Activated CD8-positive, alpha-beta memory T cell treated with anti-CD3 and anti-CD28 coated beads, Interleukin-2, amount 50 U/mL, for 4 hours (primary cell): ENCODE measurements at regions not wholly inside any gene's neighbourhood (a gene's known extent, or its start where the extent isn't known, plus 50 kb on each side); places are given as distances from the start of the nearest gene placed in this dataset.
"Not testable (repeated sequence)": the region's sequence is repeated elsewhere in the genome, so short reads cannot be mapped to it uniquely, and the experiment has no call there.

Experiments
- DNase-seq: peaks from one replicate; pipeline ENCODE4 v3.0.0-alpha.2; 2020

- peak; percentile 35 for DNase-seq
Measured at GRCh38 chr1:149635290-149635899, 51.7 kb downstream of the PPIAL4C start.

GRCh38 chr1:149636286-149637122, 52.9 kb downstream of the PPIAL4C start:
- DNase-seq, result peak; percentile 84

DNA sequence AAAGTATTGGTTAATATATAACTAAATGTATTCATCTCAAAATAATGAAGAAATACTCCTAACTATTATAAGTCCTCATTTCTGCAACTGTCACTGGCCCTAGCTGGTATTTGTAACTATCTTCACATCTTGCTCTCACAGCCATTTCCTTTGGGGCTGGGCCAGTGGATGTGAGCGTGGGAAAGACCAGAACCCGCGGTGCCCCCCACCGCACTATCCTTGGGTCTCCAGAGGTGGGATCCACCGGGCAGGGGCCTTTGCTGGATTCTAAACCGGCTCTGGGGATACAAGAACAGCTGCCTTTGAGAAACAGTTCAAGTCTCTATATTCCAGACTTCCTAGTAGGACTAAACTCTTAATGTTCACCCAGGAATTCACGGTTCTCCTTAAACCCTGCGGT, 54.8 kb downstream of the PPIAL4C start:
- DNase-seq, result not testable (repeated sequence)

- DNase-seq, result not testable (repeated sequence)
Measured at GRCh38 chr1:149638901-149639658, 55.4 kb downstream of the PPIAL4C start.

DNA sequence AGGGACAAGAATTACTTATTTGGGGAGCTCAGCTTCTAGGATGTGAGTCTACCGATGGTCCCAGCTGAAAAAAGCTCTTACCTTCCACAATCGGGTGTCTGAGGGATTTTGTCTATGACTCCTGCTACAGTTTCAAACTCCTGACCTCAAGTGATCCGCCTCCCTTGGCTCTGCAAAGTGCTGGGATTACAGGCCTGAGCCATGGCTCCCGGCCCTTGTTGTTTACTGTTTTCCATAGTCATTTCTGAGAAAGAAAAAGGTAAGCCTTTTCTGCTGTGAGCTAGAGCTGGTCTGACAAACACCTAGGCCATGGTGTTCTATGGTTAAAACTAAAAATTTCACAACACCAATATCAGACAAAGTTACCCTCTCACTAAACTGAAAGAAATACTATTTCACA, 57.5 kb downstream of the PPIAL4C start:
- DNase-seq, result not testable (repeated sequence)

GRCh38 chr1:149644818-149645217, 61.2 kb downstream of the PPIAL4C start:
- DNase-seq, result not testable (repeated sequence)

DNA sequence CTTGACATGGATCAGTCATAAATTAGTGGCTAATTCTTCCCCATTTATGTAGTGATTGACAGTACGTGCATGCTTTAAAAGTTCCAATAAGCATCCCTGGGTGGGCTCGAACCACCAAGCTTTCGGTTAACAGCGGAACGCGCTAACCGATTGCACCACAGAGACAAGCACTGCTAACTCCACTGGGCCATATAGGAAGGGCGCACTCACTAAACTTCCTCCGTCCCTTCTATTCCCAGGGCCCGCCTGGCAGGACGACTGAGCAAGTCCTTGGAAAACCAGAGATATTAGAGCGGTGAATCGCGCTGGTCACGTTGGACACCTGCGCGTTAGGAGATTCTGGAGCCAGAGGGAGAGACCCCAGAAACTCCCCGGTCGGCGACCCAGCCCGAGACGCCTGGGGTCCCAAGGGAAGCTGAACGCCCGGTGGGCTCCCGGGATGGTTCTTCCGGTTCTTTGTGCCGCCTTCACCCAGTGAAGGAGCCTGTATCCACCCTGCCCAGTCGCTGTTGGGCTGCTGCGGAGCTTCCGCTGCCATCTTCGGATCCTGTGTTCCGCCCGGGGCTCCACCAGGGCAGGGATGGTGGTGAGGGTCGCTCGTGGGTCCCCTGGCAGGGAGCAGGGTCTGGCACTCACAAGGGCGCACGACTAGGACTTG, 62.8 kb downstream of the PPIAL4C start:
- DNase-seq, result not testable (repeated sequence)

- not testable (repeated sequence) for DNase-seq
Measured at GRCh38 chr1:149647018-149647373, 63.3 kb downstream of the PPIAL4C start.

DNA sequence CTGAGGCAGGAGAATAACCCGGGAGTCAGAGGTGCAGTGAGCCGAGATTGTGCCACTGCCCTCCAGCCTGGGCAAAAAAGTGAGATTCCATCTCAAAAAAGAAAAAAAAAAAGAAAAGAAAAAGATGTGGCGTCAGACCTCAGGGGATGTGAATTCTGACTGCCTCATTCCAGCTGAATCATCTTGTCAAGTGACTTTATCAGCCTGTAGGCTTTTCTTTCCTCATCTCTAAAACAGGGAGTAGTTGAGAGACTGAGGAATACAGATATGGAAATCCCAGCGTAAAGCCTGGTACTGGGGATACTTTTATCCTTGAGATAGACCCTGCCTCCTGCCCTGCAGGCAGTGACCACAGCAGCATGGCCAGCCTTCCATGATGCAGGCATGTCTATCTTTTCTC, 74.1 kb downstream of the PPIAL4C start:
- not testable (repeated sequence) for DNase-seq

GRCh38 chr1:149658175-149658574, 74.5 kb downstream of the PPIAL4C start:
- DNase-seq, result not testable (repeated sequence)

GRCh38 chr1:149664624-149665023, 81.0 kb downstream of the PPIAL4C start:
- not testable (repeated sequence) for DNase-seq

DNA sequence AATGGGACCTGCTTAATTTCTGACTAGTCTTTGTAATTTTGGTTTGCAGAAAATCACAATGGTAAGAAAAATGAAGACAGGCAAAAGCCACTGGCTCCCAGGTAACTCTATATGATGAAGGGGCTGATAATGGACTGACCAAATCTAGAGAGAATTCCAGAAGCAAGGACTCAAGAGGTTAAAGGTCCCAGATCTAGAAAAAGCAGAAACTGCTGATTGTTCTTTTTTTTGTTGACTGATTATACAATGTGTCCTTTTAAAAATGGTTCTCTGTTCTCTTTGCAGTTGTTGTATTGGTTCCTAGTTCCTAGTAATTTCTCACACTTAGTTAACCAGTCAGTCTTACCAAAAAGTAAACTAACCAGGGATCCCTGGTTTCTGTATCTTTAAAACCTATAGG, 81.4 kb downstream of the PPIAL4C start:
- DNase-seq, result not testable (repeated sequence)

GRCh38 chr1:149665528-149665927, 81.9 kb downstream of the PPIAL4C start:
- DNase-seq, result not testable (repeated sequence)

- DNase-seq, result not testable (repeated sequence)
Measured at GRCh38 chr1:149673231-149673909, 89.7 kb downstream of the PPIAL4C start.

DNA sequence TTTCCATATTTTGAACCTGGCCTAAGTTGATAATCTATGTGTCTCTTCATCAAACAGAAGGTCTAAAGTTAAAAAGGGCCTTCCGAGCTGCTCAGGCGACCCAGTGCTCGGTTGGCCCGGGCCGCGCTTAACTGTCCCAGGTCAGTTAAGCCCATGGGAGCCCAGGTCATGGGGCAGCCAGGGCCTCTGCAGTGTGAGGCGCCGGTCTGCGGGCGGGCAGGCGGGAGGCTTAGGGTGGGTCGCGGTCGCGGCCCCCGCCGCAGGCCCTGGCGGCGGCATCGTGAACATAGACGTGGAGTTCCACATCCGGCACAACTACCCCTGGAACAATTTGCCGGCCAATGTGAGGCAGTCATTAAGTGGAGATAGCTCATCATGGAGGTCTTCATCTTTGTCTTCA, 91.3 kb downstream of the PPIAL4C start:
- not testable (repeated sequence) for DNase-seq

GRCh38 chr1:149677359-149677758, 93.7 kb downstream of the PPIAL4C start:
- DNase-seq, result not testable (repeated sequence)

DNA sequence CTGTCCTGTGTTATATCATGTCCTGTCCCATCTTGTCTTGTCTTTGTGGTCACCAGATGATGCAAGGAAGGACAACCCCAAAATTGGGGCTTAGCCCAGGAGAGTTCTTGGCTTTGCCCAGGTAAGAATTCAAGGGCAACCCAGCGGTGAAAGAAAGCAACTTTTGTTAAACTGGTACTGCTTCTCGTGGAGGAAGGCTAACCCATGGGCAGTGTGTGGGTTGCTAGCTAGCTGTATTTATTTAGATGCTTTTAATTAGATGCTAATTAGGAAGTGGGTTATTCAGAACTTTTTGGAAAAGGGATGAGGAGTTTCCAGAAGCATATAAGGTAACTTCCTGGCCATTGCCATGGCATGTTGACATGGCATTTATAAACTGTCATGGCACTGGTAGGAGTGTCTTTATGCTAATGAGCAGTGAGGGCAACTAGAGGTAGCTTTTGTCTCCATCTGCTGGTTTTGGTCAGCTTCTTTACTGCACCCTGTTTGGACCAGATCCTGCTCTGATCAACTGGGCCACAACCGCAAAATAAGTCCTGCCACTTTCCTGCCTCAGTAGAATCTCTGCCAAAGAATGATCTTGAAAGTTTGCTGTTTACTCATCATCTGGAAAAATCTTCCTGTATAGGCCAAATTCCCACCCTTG, 95.8 kb upstream of the FCGR1A start:
- not testable (repeated sequence) for DNase-seq

GRCh38 chr1:149691399-149691798, 91.1 kb upstream of the FCGR1A start:
- DNase-seq, result not testable (repeated sequence)

- DNase-seq, result peak; percentile 23
Measured at GRCh38 chr1:149692804-149693539, 89.5 kb upstream of the FCGR1A start.

- DNase-seq, result not testable (repeated sequence)
Measured at GRCh38 chr1:149695066-149695465, 87.4 kb upstream of the FCGR1A start.

- DNase-seq, result not testable (repeated sequence)
Measured at GRCh38 chr1:149700220-149700619, 82.3 kb upstream of the FCGR1A start.
